ENCODE measurements at regions not wholly inside any gene's neighbourhood (a gene's known extent, or its start where the extent isn't known, plus 50 kb on each side); places are given as distances from the start of the nearest gene placed in this dataset.
"Not testable (repeated sequence)": the region's sequence is repeated elsewhere in the genome, so short reads cannot be mapped to it uniquely, and the experiment has no call there.

DNA sequence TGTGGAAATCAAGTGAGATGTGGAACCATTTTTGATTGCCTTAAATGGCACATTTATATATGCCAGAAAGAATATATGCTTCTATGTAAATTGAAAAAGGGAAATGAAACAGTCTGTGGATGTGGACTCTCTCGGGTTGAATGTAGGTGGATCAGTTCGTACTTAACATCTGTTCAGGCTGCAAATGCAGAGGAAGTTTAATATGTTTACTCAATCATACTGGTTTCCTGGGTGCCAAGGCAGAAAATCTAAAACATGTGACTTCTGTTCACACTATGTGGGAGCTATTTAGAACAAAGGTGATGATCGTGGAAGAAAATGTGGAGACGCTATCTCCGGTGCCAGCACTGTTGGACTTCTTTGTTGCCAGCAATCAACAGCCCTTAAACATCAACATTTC, 1809.9 kb downstream of the ARAP2 start:
- TF ChIP-seq EZH2 (IDR thresholded peaks at IDR 0.05), result not testable (repeated sequence)
- TF ChIP-seq, protein P1, sequence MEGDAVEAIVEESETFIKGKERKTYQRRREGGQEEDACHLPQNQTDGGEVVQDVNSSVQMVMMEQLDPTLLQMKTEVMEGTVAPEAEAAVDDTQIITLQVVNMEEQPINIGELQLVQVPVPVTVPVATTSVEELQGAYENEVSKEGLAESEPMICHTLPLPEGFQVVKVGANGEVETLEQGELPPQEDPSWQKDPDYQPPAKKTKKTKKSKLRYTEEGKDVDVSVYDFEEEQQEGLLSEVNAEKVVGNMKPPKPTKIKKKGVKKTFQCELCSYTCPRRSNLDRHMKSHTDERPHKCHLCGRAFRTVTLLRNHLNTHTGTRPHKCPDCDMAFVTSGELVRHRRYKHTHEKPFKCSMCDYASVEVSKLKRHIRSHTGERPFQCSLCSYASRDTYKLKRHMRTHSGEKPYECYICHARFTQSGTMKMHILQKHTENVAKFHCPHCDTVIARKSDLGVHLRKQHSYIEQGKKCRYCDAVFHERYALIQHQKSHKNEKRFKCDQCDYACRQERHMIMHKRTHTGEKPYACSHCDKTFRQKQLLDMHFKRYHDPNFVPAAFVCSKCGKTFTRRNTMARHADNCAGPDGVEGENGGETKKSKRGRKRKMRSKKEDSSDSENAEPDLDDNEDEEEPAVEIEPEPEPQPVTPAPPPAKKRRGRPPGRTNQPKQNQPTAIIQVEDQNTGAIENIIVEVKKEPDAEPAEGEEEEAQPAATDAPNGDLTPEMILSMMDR (IDR thresholded peaks at IDR 0.05), result not testable (repeated sequence)

All from neural progenitor cell (in vitro differentiated cells).